ENCODE measurements at regions not wholly inside any gene's neighbourhood (a gene's known extent, or its start where the extent isn't known, plus 50 kb on each side); places are given as distances from the start of the nearest gene placed in this dataset.

- Histone ChIP-seq H3K36me3 (no peaks in the 10 kb centered on the region), H3K27me3 (no peaks in the 10 kb centered on the region), H3K27ac (no peak overlapping the region), H3K9me3 (no peaks in the 10 kb centered on the region), H3K4me1 (peaks cover 12% of the 10 kb centered on the region), H3K4me3 (no peak overlapping the region)
- TF ChIP-seq CTCF (IDR thresholded peaks at IDR 0.05): no peak
- intact Hi-C loops (cut with DNase I): no loop called here
- DNase-seq (no peak), ATAC-seq (no peak)
These were observed 55.9 kb upstream of the AHR start for GRCh38 chr7:17242504-17242903.

- H3K9me3 ChIP-seq: no peaks in the 10 kb centered on the region
- no peak for TF ChIP-seq CTCF (IDR thresholded peaks at IDR 0.05)
- DNase-seq: no peak
- H3K4me3 ChIP-seq: no peak overlapping the region
- no peaks in the 10 kb centered on the region for H3K27me3 ChIP-seq
- no peak overlapping the region for H3K27ac ChIP-seq
- intact Hi-C loops (cut with DNase I): no loop called here
- H3K36me3 ChIP-seq: no peaks in the 10 kb centered on the region
- no peak for ATAC-seq
- H3K4me1 ChIP-seq: peaks cover 2% of the 10 kb centered on the region
These were observed 53.7 kb upstream of the AHR start for GRCh38 chr7:17244786-17245185.

- intact Hi-C loops (cut with DNase I): no loop called here
- H3K27ac ChIP-seq: no peak overlapping the region
- no peak overlapping the region for H3K4me3 ChIP-seq
- no peaks in the 10 kb centered on the region for H3K4me1 ChIP-seq
- H3K36me3 ChIP-seq: no peaks in the 10 kb centered on the region
- no peak for ATAC-seq
- H3K9me3 ChIP-seq: no peaks in the 10 kb centered on the region
- no peak for DNase-seq
- TF ChIP-seq CTCF (IDR thresholded peaks at IDR 0.05): no peak
- H3K27me3 ChIP-seq: no peaks in the 10 kb centered on the region
These were observed 51.1 kb upstream of the AHR start for GRCh38 chr7:17247357-17247756.

GRCh38 chr7:17248527-17248926 lies 49.9 kb upstream of the AHR start:
- intact Hi-C loops (cut with DNase I): no loop called here
- no peak for TF ChIP-seq CTCF (IDR thresholded peaks at IDR 0.05)
- Histone ChIP-seq H3K36me3 (no peaks in the 10 kb centered on the region), H3K4me1 (no peaks in the 10 kb centered on the region), H3K4me3 (no peak overlapping the region), H3K27ac (no peak overlapping the region), H3K27me3 (no peaks in the 10 kb centered on the region), H3K9me3 (no peaks in the 10 kb centered on the region)
- ATAC-seq: no peak
- DNase-seq: no peak
